Vagina (tissue), 2 donors: ENCODE measurements at regions not wholly inside any gene's neighbourhood (a gene's known extent, or its start where the extent isn't known, plus 50 kb on each side); places are given as distances from the start of the nearest gene placed in this dataset.

Experiments
- DNase-seq, 2 donors: peaks; one replicate each; pipeline ENCODE4 v3.0.0-alpha.2; 2017; ENCODE audit errors: extremely low spot score in 2 of 2
- H3K27ac ChIP-seq: fragments of 200-600 bp; sonication (generic); one replicate; pipeline ENCODE4 v1.5.1; 2019
- H3K27me3 ChIP-seq: fragments of 200-600 bp; sonication (generic); one replicate; pipeline ENCODE4 v1.5.1; 2019
- H3K36me3 ChIP-seq, 2 donors: fragments of 200-600 bp; sonication (generic); one replicate each; pipeline ENCODE4 v1.5.1; 2017 to 2019
- H3K4me1 ChIP-seq: fragments of 200-600 bp; sonication (generic); one replicate; pipeline ENCODE4 v1.5.1; 2019
- H3K4me3 ChIP-seq, 2 donors: fragments of 200-600 bp; sonication (generic); 1 replicate in 1 of 2; 2 replicates in 1 of 2; pipeline ENCODE4 v1.5.1; 2016 to 2019
- H3K9me3 ChIP-seq: fragments of 200-600 bp; sonication (generic); one replicate; pipeline ENCODE4 v1.5.1; 2019
- CTCF ChIP-seq, 3 experiments: fragments of 450-650 bp in 2 of 3; fragments of 200-600 bp in 1 of 3; sonication (generic) in 1 of 3; IDR thresholded peaks; one replicate each; pipeline ENCODE4 v1.5.1; 2017 to 2019; ENCODE audit warnings: antibody characterized with exemption in 3 of 3, mild to moderate bottlenecking in 2 of 3, moderate library complexity in 2 of 3
- POLR2A ChIP-seq, 2 donors: fragments of 450-650 bp; IDR thresholded peaks; one replicate each; pipeline ENCODE4 v1.6.1; 2017; ENCODE audit warnings: antibody characterized with exemption in 2 of 2, mild to moderate bottlenecking in 2 of 2, moderate library complexity in 2 of 2
- POLR2AphosphoS5 ChIP-seq, 2 donors: sonication (generic); formaldehyde crosslinking; IDR thresholded peaks; one replicate each; pipeline ENCODE4 v1.9.0; 2017; ENCODE audit warnings: antibody characterized with exemption in 2 of 2, mild to moderate bottlenecking in 2 of 2, low read depth in 1 of 2; ENCODE audit not compliant: insufficient read depth in 1 of 2
- intact Hi-C: fragments of 100-400 bp; cut with DNase I; formaldehyde crosslinking; loops from one replicate; pipeline ENCODE4 v1.15.1; 2023

- no peak for TF ChIP-seq POLR2AphosphoS5 (IDR thresholded peaks at IDR 0.05; ENCODE audit: insufficient read depth in 1 of 2, low read depth in 1 of 2)
- TF ChIP-seq CTCF (IDR thresholded peaks at IDR 0.05), result no peak
- no peak for TF ChIP-seq POLR2A (IDR thresholded peaks at IDR 0.05)
- no peaks in the 10 kb centered on the region for H3K9me3 ChIP-seq
- H3K4me1 ChIP-seq, result no peaks in the 10 kb centered on the region
- H3K36me3 ChIP-seq, result no peaks in the 10 kb centered on the region
- H3K27me3 ChIP-seq, result no peaks in the 10 kb centered on the region
- no peak overlapping the region for H3K4me3 ChIP-seq
- DNase-seq, result no peak
- intact Hi-C loops, result no loop called here
- H3K27ac ChIP-seq, result no peak overlapping the region
Measured at GRCh38 chr6:40732878-40733277, 145.7 kb upstream of the LRFN2 start.

GRCh38 chr6:40728643-40729042, 141.5 kb upstream of the LRFN2 start:
- Histone ChIP-seq H3K4me3 (no peak overlapping the region), H3K9me3 (no peaks in the 10 kb centered on the region), H3K36me3 (no peaks in the 10 kb centered on the region), H3K4me1 (no peaks in the 10 kb centered on the region), H3K27me3 (no peaks in the 10 kb centered on the region), H3K27ac (no peak overlapping the region)
- TF ChIP-seq POLR2AphosphoS5 (IDR thresholded peaks at IDR 0.05; ENCODE audit: insufficient read depth in 1 of 2, low read depth in 1 of 2) (no peak), POLR2A (IDR thresholded peaks at IDR 0.05) (no peak), CTCF (IDR thresholded peaks at IDR 0.05) (no peak)
- no peak for DNase-seq
- intact Hi-C loops, result no loop called here

- Histone ChIP-seq H3K27me3 (no peaks in the 10 kb centered on the region), H3K9me3 (no peaks in the 10 kb centered on the region), H3K4me1 (no peaks in the 10 kb centered on the region), H3K36me3 (no peaks in the 10 kb centered on the region), H3K4me3 (no peak overlapping the region), H3K27ac (no peak overlapping the region)
- intact Hi-C loops, result no loop called here
- no peak for DNase-seq
- no peak for TF ChIP-seq CTCF (IDR thresholded peaks at IDR 0.05)
- no peak for TF ChIP-seq POLR2A (IDR thresholded peaks at IDR 0.05)
- no peak for TF ChIP-seq POLR2AphosphoS5 (IDR thresholded peaks at IDR 0.05; ENCODE audit: insufficient read depth in 1 of 2, low read depth in 1 of 2)
Measured at GRCh38 chr6:40727271-40727670, 140.1 kb upstream of the LRFN2 start.

GRCh38 chr6:40726853-40727252, 139.7 kb upstream of the LRFN2 start:
- TF ChIP-seq POLR2AphosphoS5 (IDR thresholded peaks at IDR 0.05; ENCODE audit: insufficient read depth in 1 of 2, low read depth in 1 of 2) (no peak), POLR2A (IDR thresholded peaks at IDR 0.05) (no peak), CTCF (IDR thresholded peaks at IDR 0.05) (no peak)
- Histone ChIP-seq H3K27me3 (no peaks in the 10 kb centered on the region), H3K4me3 (no peak overlapping the region), H3K27ac (no peak overlapping the region), H3K36me3 (no peaks in the 10 kb centered on the region), H3K4me1 (no peaks in the 10 kb centered on the region), H3K9me3 (no peaks in the 10 kb centered on the region)
- intact Hi-C loops, result no loop called here
- no peak for DNase-seq

GRCh38 chr6:40725390-40725789, 138.2 kb upstream of the LRFN2 start:
- no peaks in the 10 kb centered on the region for H3K27me3 ChIP-seq
- intact Hi-C loops, result no loop called here
- peaks cover 3% of the 10 kb centered on the region for H3K4me1 ChIP-seq
- no peaks in the 10 kb centered on the region for H3K36me3 ChIP-seq
- H3K4me3 ChIP-seq, result no peak overlapping the region
- H3K9me3 ChIP-seq, result no peaks in the 10 kb centered on the region
- DNase-seq, result no peak
- TF ChIP-seq CTCF (IDR thresholded peaks at IDR 0.05), result no peak
- TF ChIP-seq POLR2AphosphoS5 (IDR thresholded peaks at IDR 0.05; ENCODE audit: insufficient read depth in 1 of 2, low read depth in 1 of 2), result no peak
- no peak overlapping the region for H3K27ac ChIP-seq
